Effector CD4-positive, alpha-beta T cell (primary cell): ENCODE measurements at regions not wholly inside any gene's neighbourhood (a gene's known extent, or its start where the extent isn't known, plus 50 kb on each side); places are given as distances from the start of the nearest gene placed in this dataset.
"Not testable (repeated sequence)": the region's sequence is repeated elsewhere in the genome, so short reads cannot be mapped to it uniquely, and the experiment has no call there.

Experiments used
- DNase-seq: peaks from one replicate; pipeline ENCODE4 v3.0.0-alpha.2; 2020

GRCh38 chr1:120232834-120233660, 56.7 kb upstream of the SEC22B start:
- not testable (repeated sequence) for DNase-seq

DNA sequence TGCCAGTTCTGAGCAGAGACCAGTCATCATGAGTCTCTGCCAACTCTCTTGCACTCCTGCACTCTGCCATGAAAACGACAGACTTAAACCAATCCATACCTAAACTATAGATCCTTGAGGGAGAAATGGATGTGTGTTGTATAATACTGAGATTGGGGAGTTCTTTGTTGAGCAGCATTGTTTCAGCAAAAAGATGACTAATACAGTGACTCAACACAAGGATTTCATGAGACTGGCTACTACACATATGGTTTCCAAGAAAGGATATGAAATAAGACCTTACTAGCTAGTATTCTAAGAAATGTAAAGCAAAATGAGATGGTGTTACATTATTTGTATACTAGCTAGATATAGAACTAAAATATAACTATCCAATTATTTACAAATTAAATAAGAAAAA, 53.5 kb upstream of the SEC22B start:
- not testable (repeated sequence) for DNase-seq
